NCI-H526 treated with DMSO at 0.1 percent for 48 hours (cell line): ENCODE measurements at regions not wholly inside any gene's neighbourhood (a gene's known extent, or its start where the extent isn't known, plus 50 kb on each side); places are given as distances from the start of the nearest gene placed in this dataset.
"Not testable (repeated sequence)": the region's sequence is repeated elsewhere in the genome, so short reads cannot be mapped to it uniquely, and the experiment has no call there.

Experiments used
- DNase-seq: peaks from one replicate; lab custom pipeline; 2025; lab: John Stamatoyannopoulos, UW

DNA sequence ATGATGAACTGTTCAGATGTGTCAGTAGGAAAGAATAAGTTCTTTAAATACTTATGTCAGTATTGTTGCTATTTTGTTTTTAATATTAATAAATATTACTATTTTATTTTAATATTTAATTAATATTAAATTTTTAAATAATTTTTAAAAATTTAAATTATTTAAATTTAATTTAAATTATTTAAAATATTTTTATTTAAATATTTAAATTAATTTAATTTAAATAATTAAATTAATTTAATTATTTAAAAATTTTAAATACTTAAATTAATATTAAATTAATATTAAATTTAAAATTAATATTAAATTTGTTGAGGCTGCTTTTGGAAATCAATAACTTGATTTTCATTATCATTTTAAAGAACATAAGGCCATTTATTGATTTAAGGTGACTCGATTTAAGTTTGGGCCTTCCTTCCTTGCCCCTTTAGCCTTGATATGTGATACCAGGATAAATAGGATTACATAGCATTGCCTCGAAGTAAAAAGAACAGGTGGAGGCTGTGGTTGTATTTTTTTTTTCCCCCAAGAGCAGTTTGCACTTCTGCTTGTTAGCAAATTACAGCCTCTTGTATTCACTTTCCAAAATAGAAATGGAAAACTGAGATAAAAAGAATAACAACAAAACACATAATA, 915.2 kb downstream of the TTLL7 start:
- DNase-seq = no peak

DNA sequence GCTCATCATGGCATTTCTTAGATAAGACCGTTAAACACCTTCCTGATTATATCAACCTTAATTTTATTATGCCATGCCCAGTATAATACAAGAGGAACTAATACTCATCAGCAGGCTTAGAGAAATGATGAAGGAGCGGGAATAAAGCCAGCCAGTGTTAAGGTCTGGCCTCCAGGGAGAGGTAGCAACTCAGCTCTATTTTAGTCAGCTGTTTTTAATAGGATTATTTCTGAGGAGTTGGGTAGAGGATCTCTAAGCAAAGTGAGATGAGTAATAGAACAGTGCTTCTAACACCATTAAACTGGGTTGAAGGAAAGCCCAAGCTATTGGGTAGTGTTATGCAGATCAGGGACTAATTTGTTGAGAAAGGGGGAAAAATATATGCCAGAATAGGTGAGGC, 921.5 kb downstream of the TTLL7 start:
- no peak for DNase-seq

DNA sequence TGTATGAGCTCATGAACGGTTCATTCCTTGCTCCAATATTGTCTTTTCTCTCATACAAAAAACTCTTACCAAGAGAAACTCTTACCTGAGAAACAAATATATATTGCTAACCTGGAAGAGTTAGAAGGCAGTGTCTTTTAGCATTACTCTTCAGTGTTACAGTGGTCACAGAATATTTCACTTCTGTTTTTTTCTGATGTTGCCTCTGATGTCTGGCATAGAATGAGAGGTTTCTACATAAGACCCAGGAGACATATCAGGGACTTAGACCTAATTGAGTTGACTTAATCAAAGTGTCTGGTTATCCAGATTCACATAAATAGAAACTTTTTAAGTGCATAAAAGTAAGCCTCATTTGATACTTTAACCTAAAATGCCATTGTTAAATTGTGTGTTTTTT, 923.8 kb downstream of the TTLL7 start:
- no peak for DNase-seq

DNA sequence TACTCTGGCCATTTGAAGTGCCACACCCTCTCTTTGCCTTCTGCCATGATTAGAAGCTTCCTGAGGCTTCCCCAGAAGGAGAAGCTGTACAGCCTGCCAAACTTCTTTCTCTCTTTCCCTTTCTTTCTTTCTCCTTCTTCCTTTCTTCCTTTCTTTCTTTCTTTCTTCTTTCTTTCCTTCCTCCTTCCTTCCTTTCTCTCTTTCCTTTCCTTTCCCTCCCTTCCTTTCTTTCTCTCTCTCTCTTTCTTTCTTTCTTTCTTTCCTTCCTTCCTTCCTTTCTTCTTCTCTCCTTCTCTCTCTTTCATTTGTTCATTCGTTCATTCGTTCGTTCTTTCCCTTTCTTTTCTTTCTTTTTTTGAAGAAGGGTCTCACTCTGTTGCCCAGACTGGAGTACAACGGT, 931.0 kb downstream of the TTLL7 start:
- DNase-seq = no peak

DNA sequence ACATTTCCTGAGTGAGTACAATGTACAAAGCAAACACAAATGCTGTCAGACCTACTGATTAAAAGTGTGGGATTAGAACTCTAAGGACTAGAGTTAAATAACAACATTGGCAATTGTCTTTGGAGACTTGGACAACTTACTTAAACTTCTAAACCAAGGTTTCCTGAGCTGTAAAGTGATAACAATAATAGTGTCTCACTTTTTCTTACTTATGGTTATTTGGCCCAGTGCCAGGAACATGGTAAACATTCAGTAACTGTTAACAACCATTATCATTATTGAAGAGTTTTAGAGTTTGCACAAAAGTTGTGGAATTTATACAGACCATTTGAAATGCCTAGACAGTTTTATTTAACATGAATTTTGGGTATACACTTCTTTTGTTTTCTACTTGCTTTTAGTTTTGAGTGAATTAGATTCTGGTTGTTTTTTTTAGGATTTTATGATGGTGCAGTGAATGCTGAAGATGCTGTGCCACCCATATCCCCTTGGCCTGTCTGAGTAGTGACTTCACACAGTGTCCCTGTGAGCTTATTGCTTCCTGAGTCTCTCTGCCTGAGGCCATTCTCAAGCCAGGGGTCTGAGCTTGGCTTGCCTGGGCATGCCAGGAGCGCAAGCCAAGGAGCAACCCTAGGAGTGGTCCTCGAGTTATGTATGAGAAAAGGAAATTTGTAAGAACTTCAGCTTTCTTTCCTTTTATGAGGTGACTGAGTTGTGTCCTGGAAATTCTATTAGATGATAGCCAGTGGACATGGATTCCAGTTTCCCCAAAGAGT, 932.8 kb downstream of the TTLL7 start:
- no peak for DNase-seq

DNA sequence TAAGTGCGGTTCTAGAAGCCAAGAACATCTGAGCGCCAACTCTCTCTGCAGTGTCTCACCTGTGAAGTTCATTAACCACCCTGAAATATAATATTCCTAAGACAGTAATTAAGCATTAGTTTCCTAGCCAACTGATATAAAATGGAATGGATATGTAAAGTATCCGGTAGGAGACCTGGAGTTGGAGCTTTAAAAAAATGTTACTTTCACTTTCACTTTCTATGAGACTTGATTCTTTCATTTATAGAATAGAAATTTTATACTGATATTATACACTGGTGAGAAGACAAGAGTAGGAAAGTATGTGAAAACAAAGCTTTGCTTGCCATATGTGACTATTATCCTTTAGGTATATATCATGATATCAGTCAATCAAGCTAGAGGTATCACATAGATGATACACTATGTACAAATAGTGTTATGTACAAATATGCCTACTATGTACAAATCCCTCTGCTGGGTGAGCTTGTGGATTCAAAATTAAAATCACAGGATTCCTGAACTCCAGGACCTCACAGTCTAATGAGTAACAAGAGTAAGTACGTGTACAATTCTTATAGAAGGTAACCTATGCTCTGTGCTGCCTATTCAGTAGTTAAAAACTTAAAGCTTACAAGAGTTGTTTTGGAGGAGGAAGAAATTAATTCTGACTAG, 934.2 kb downstream of the TTLL7 start:
- DNase-seq = no peak

DNA sequence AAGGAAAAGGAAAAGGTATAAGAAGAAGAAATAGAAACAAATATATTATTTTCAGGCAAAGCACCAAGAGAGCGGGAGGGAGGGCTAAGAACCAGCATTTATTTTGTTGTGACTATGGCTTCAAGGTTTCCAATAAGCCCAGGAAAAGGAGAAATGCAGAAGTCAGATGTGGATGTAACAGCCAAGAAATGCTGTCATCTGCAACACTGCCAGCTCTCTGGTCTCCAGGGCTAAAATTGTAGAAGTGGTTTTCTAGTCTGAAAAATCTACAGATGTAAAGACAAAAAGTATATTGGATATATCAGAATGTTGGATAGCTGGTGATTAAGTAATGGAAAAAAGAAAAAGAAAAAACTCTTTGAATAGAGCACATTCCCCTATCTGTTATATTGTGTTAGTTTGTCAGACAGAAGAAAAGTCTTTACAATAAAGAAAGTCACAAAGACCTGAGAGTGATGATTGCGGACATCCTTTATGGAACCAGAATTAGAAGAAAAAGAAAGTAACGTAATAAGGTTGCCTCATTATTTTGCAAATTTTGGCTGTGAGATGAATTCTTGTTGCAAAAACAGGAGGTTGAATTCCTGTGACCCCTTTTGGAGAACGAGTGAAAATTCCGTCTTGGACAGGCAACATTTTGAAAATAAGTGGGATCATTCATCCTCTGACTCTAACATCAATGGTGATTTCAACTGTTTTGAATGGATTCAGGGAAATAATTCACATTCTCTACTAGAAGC, 938.1 kb downstream of the TTLL7 start:
- no peak for DNase-seq

DNA sequence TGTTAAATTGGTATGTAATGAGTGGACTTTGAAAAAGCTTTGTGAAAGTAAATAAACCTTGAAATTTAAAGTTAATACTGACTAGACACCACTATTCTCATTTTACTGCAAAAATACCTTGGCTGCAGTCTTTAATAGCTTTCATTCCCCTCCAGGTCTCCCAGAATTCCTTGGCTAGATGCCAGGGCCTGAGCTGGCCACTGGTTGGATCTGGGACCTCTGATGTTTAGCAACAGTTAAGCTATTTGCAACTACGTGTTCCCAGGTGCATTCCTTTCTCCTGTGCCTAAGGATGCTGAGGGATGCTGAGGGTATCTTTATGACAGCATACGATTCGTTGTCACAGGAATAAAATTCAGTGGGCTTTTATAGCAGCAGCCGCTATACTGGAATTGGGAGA, 938.7 kb downstream of the TTLL7 start:
- DNase-seq = no peak

DNA sequence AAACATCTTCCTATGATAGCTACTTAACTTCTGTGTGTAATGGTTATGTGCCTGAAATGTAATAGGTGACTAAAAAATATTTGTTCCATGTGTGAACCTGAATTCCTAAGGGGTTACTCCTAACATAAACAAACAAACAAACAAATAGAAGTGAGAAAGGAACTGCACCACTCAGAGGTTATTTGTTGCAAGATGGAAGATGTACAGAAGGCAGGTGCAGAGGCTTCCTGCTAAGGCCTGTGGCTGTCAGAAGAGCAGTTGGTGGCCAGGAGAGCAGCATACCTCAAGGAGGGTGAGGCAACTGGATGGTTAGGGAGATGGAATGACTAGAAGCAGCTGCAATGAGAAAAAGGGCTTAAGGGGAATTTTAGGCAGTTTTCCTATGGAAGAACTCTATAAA, 940.6 kb downstream of the TTLL7 start:
- no peak for DNase-seq

DNA sequence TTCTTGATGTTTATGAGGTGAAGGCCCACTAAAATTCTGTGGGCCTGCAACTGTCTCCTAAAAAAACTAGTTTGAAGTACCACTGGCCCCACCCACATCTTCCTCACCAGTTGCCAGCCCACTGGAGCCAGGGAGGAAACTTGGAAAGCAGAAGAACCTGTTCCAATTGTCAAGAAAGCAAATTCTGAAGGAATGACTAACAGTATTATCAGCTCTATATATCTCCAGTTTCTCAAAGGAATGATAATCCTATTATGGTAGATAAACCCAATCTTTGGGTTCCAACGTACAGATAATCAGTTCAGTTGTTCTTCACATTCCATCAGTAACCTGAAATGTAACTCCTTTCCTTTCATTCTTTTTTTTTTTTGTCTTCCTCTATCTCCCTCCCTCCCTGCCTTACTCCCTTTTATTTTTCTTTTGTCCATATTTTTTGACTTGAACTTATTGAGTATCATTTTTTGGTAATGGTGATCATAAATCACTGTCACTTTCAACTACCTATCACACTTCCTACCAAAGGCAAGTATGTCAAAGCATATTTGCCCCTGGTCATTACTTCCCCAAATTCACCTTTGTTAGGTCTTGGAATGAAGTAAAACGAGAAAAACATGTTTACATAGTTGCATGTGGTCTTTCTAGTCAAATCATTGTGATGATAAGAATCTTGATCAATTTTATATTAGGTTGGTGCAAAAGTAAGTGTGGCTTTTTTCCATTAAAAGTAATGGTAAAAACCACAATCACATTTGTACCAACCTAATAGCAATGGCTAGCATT, 943.4 kb downstream of the TTLL7 start:
- DNase-seq = no peak

DNA sequence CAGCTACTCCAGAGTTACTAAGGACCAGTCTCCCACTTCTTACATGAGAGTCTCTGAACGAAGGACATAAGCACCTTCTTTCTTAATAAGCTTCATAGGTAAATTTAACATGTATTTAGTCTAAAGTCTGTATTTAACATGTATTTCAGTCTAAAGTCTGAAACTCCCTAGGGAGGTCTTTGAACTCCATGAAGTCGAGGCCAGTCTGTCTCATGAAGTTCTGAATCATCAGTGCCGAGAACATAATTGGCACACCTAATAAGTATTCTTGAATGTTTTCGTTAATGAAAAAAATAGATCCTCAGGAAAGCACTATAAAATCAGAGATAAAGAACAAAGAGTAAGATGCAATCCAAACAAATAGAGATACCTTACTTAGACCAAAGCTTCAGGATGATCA, 945.5 kb downstream of the TTLL7 start:
- no peak for DNase-seq

DNA sequence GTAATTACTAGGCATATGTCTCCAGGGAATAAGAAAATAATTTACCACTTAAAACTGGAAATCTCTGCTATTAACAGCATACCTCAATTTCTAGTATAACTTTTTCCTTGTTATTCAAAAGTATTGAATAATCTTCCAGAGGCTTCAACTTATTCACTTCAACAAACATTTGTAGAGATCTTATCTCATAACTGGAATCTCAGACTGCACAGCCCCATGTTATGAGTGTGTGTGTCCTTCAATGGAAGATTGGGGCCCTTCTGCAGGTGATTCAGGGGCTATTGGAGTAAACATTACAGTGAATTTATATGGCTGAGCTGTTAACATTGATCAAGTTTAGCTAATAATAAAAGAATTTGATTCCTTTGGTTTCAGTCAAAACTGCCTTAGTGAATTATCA, 946.1 kb downstream of the TTLL7 start:
- DNase-seq = no peak

DNA sequence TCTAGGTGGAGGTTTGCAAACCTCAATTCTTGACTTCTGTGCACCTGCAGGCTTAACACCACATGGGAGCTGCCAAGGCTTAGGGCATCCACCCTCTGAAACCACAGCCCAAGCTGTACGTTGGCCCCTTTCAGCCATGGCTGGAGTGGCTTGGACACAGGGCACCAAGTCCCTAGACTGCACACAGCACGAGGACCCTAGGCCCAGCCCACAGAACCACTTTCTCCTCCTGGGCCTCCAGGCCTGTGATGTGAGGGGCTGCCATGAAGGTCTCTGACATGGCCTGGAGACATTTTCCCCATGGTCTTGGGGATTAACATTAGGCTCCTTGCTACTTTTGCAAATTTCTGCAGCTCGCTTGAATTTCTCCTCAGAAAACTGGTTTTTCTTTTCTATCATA, 947.9 kb downstream of the TTLL7 start:
- not testable (repeated sequence) for DNase-seq

DNA sequence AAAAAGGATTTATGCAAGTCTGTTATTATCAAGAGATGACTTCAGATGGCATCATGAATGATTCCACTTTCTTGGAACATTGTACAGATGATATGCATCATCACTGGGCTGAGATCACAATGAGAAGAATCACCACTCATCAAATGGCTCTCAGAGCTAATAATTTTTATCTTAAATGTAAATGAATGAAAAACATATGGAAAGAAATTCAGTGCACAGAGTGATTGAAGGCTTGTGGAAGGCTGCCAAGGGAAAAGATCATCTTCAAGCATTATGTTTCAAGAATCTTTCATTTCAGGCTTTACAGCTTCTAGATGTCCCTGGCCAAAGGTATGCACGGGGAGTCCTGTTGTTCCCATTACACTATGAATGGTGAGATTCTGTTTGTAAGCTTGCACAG, 955.7 kb downstream of the TTLL7 start:
- no peak for DNase-seq

DNA sequence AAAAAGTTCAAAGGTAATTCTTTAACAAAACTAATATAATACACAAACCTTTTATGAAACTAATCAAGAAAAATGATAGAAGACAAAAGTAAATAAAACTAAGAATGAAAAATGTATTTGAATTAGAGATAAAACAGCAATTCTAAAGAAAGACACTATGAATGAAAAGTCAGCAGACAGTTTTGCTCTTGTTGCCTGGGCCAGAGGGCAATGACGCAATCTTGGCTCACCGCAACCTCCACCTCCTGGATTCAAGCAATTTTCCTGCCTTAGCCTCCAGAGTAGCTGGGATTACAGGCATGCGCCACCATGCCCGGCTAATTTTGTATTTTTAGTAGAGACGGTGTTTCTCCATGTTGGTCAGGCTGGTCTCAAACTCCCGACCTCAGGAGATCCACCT, 959.8 kb downstream of the TTLL7 start:
- not testable (repeated sequence) for DNase-seq

DNA sequence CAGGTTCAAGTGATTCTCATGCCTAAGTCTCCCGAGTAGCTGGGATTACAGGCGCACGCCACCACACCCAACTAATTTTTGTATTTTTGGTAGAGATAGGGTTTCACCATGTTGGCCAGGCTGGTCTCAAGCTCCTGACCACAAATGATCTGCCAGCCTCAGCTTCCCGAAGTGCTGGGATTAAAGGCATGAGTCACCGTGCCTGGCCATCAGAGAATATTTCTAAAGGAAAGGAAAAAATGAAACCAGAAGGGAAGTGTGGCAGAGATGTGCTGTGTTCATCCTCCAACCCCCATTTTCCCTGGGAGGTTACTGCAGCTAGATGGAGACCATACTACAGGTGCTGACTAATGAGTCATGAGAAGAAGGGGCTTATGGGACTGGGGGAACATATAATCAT, 964.1 kb downstream of the TTLL7 start:
- no peak for DNase-seq

DNA sequence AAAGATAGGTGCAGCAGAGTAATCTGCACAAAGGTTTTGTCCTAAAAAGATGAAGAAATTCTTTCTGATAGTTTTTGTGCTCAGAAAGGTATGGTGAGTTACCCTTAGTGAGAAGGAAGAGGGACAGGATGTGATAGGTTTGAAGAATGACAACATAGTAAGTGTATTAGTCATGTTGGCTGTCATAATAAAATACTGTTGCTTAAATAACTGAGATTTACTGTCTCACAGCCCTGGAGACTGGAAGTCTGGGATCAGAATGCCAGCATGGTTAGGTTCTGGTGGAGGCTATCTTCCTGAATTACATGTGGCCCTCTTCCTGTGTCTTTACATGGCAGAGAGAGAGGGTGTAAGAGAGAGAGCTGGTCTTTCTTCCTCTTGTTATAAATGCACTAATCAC, 965.2 kb downstream of the TTLL7 start:
- DNase-seq = no peak

DNA sequence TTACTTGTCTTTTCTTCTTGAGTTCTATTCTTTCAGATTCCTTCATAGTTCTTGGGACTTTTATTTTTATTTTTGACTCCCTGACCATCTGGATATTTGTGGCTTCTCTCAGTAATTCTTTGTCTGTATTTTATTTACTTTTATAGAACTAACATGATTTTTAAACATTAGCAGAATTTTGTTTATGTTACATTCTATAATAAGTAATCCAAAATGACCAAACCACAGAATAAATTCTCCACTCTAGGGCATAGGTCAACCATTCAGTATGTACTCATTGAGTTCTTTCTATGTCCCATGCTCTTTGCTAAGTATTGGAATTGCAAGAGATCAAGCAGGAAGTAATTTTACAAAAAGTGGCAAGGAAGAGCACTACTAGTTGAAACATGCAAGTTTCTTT, 969.0 kb downstream of the TTLL7 start:
- no peak for DNase-seq

DNA sequence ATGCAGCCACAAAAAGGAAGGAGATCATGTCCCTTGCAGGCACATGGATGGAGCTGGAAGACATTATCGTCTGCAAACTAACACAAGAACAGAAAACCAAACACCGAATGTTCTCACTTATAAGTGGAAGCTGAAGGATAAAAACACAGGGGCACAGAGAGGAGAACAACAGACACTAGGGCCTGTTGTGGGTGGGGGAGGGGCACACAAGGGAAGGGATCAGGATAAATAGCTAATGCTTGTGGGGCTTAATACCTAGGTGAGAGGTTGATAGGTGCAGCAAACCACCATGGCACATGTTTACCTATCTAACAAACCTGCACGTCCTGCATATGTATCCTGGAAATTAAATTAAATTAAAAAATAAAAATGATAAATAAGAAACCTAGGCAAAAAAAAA, 969.9 kb downstream of the TTLL7 start:
- no peak for DNase-seq

DNA sequence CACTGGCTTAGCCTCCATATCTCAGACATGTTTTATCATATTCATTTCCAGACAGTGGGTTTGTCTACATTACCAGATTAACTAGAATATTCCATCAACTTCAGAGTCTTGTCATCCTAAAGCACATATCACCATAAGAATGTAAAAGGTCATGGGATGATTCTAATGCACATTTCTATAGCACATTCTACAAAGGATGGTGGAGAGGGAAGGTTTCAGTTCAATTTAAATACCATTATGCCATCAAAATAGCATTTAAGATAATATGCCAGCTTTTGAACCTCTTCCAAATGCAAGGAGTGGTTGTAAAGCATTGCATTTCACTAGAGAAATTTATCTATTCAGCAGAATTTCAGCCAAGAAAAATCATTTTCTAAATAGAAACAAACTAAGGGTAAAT, 970.5 kb downstream of the TTLL7 start:
- DNase-seq = no peak

DNA sequence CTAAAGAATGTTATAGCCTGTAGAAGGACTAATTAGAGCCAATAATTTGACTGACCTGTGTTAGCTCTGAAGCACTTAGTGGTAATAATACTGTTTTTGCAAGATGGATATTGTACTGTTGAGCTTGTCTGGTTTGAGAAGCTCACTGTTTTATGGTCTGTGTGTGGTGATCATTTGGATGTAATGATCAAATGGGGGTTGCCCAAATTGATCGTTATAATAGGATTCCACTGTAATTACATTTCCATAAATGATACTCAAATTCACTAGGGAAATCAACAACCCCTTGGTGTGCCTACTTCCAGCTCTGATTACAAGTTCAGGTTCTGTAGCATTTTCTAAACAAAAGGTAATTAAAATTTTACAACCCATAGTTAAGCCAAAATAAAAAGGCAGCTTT, 971.4 kb downstream of the TTLL7 start:
- no peak for DNase-seq

DNA sequence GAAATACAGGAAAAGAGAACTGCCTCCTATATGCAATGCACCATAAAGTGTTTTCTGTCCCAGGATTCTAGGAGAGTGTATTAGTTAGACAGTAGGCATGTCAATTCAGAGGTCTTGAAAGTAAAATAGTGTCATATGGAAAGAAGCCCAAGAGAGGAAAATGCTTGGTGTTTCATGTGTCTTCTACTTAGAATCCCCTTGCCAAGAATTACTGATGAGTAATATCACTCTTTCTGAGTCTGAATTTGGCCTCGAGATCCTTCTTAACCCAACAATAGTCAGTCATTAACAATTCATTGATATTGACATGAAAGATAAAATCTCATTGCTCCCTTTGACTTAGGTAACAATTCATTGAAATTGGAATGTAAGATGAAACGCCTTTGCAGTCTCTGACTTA, 972.2 kb downstream of the TTLL7 start:
- no peak for DNase-seq
